KMS-11 (cell line): ENCODE measurements at regions not wholly inside any gene's neighbourhood (a gene's known extent, or its start where the extent isn't known, plus 50 kb on each side); places are given as distances from the start of the nearest gene placed in this dataset.

Source experiments
- H2AFZ ChIP-seq: fragments of 200-600 bp; sonication (generic); 2 replicates; pipeline ENCODE4 v1.6.1; 2016; ENCODE audit warnings: antibody characterized with exemption, mixed run types, low read depth
- H3K27ac ChIP-seq: fragments of 200-600 bp; sonication (generic); 2 replicates; pipeline ENCODE4 v1.6.1; 2016; ENCODE audit warnings: mild to moderate bottlenecking, mixed run types
- H3K27me3 ChIP-seq: fragments of 200-600 bp; sonication (generic); 2 replicates; pipeline ENCODE4 v1.6.1; 2017; ENCODE audit warnings: mild to moderate bottlenecking, low read depth, mixed run types, moderate library complexity; ENCODE audit not compliant: insufficient read depth
- H3K36me3 ChIP-seq: fragments of 200-600 bp; sonication (generic); 2 replicates; pipeline ENCODE4 v1.6.1; 2017; ENCODE audit warnings: mild to moderate bottlenecking, mixed run types; ENCODE audit not compliant: insufficient read depth
- H3K4me1 ChIP-seq: fragments of 200-600 bp; sonication (generic); 2 replicates; pipeline ENCODE4 v1.6.1; 2016; ENCODE audit warnings: mild to moderate bottlenecking, low read depth, mixed run types; ENCODE audit not compliant: poor library complexity, severe bottlenecking
- H3K4me2 ChIP-seq: fragments of 200-600 bp; sonication (generic); 2 replicates; pipeline ENCODE4 v1.7.0; 2016; ENCODE audit warnings: mild to moderate bottlenecking, mixed run types
- H3K4me3 ChIP-seq: fragments of 200-600 bp; sonication (generic); IDR thresholded peaks from 2 replicates; pipeline ENCODE4 v1.6.1; 2017; ENCODE audit warnings: low read depth, low read length, mixed read lengths; ENCODE audit not compliant: insufficient read depth
- H3K79me2 ChIP-seq: fragments of 200-600 bp; sonication (generic); 2 replicates; pipeline ENCODE4 v1.6.1; 2016; ENCODE audit warnings: low read depth, mixed run types; ENCODE audit not compliant: insufficient read depth
- H3K9ac ChIP-seq: fragments of 200-600 bp; sonication (generic); 2 replicates; pipeline ENCODE4 v1.6.1; 2016; ENCODE audit warnings: mild to moderate bottlenecking, mixed run types
- H4K20me1 ChIP-seq: fragments of 200-600 bp; sonication (generic); 2 replicates; pipeline ENCODE4 v1.6.1; 2016; ENCODE audit warnings: mild to moderate bottlenecking, mixed run types; ENCODE audit not compliant: insufficient read depth
- CTCF ChIP-seq: fragments of 200-600 bp; sonication (generic); conservative IDR thresholded peaks from 2 replicates; pipeline ENCODE4 v1.6.1; 2017; ENCODE audit warnings: low read depth, mild to moderate bottlenecking, antibody characterized with exemption, low read length, moderate library complexity, mixed read lengths

- H3K27me3 ChIP-seq, result no peaks in the 10 kb centered on the region
- H3K4me3 ChIP-seq, result no peak overlapping the region
- no peaks in the 10 kb centered on the region for H3K79me2 ChIP-seq
- H3K4me1 ChIP-seq, result no peaks in the 10 kb centered on the region
- no peak overlapping the region for H3K4me2 ChIP-seq
- no peak overlapping the region for H3K27ac ChIP-seq
- no peaks in the 10 kb centered on the region for H3K36me3 ChIP-seq
- H2AFZ ChIP-seq, result no peak overlapping the region
- no peak overlapping the region for H3K9ac ChIP-seq
- no peaks in the 10 kb centered on the region for H4K20me1 ChIP-seq
- TF ChIP-seq CTCF, result no peak
These were observed 116.7 kb upstream of the TPM1 start for GRCh38 chr15:62925875-62926274.

GRCh38 chr15:62927196-62927595 is 115.4 kb upstream of the TPM1 start:
- no peaks in the 10 kb centered on the region for H3K27me3 ChIP-seq
- H3K4me2 ChIP-seq, result no peak overlapping the region
- no peaks in the 10 kb centered on the region for H3K4me1 ChIP-seq
- no peak overlapping the region for H2AFZ ChIP-seq
- H4K20me1 ChIP-seq, result no peaks in the 10 kb centered on the region
- no peak overlapping the region for H3K9ac ChIP-seq
- H3K79me2 ChIP-seq, result no peaks in the 10 kb centered on the region
- H3K4me3 ChIP-seq, result no peak overlapping the region
- no peaks in the 10 kb centered on the region for H3K36me3 ChIP-seq
- TF ChIP-seq CTCF, result no peak
- H3K27ac ChIP-seq, result no peak overlapping the region

DNA sequence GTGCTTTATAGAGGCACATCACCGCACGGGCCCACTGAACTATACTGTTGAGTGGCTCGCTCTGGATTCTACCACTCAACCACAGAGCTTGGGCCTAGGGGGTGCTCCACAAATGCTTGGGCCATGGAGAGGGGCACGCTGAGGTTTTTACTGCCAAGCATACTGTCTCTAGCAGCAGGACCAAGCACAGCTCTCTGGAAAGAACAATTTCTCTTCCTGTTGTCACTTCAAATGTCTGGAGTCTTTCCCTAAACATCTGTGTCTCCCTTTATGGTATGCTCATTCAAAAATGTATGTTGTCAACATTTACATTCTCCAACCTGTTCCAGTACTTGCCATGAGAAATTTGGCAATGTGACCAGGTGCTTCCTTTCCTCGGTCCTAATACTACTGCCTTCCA is 114.7 kb upstream of the TPM1 start:
- H3K36me3 ChIP-seq, result no peaks in the 10 kb centered on the region
- no peak for TF ChIP-seq CTCF
- no peak overlapping the region for H2AFZ ChIP-seq
- H3K79me2 ChIP-seq, result no peaks in the 10 kb centered on the region
- no peaks in the 10 kb centered on the region for H4K20me1 ChIP-seq
- H3K4me1 ChIP-seq, result no peaks in the 10 kb centered on the region
- no peaks in the 10 kb centered on the region for H3K27me3 ChIP-seq
- no peak overlapping the region for H3K4me2 ChIP-seq
- H3K9ac ChIP-seq, result no peak overlapping the region
- H3K27ac ChIP-seq, result no peak overlapping the region
- no peak overlapping the region for H3K4me3 ChIP-seq

DNA sequence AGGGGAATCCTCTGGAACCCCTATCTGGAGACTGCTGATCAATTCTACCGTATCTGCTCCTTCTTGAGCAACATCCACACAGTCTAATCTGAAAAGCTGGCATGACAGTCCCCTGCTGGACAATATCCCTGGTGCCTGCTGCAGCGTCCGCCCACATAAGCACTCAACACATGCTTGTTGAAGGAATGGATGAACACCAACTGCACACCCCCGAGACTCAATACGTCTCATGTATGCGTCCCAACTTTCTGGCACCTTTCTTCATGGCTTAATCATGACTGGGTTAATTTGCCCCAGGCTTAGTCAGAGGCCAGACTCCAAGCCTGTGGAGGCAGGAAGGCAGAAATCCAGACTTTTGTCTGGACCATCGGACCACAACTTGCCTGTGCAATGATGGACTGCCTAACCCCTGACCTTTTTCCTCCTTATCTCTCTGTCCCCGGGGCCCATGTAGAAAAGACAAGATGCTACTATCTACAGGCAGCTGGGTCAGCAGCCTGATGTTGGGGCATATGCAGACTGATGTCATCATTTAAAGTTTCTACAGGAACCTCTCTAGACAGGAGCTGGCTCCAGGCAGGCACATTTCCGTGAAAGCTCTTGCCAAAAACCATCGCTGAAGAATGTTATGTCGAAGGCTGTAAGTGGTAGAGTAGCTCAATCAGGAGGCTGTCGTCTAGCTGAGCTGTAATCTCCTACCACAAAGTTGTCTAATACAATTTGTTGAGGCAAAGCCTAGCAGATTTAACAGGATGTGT is 114.1 kb upstream of the TPM1 start:
- Histone ChIP-seq H3K27me3 (no peaks in the 10 kb centered on the region), H3K36me3 (no peaks in the 10 kb centered on the region), H4K20me1 (no peaks in the 10 kb centered on the region), H3K4me1 (no peaks in the 10 kb centered on the region), H3K27ac (no peak overlapping the region), H3K9ac (no peak overlapping the region), H2AFZ (no peak overlapping the region), H3K4me2 (no peak overlapping the region), H3K79me2 (no peaks in the 10 kb centered on the region), H3K4me3 (no peak overlapping the region)
- no peak for TF ChIP-seq CTCF
